ENCODE measurements at regions not wholly inside any gene's neighbourhood (a gene's known extent, or its start where the extent isn't known, plus 50 kb on each side); places are given as distances from the start of the nearest gene placed in this dataset.
A peak's percentile ranks its signal among the peaks of the same experiment; 100 is the strongest.
"Not testable (repeated sequence)": the region's sequence is repeated elsewhere in the genome, so short reads cannot be mapped to it uniquely, and the experiment has no call there.

- no peak for DNase-seq (ENCODE audit: low read depth)
Measured at GRCh38 chr12:94862421-94862820, 141.1 kb downstream of the NDUFA12 start.

- DNase-seq (ENCODE audit: low read depth): no peak
Measured at GRCh38 chr12:94856324-94856723, 147.2 kb downstream of the NDUFA12 start.

- peak; percentile 93 for DNase-seq (ENCODE audit: low read depth)
Measured at GRCh38 chr12:94855853-94856252, 147.6 kb downstream of the NDUFA12 start.

- DNase-seq (ENCODE audit: low read depth): no peak
Measured at GRCh38 chr12:94851396-94852028, 152.0 kb downstream of the NDUFA12 start.

- no peak for DNase-seq (ENCODE audit: low read depth)
Measured at GRCh38 chr12:94849411-94849976, 154.0 kb downstream of the NDUFA12 start.

GRCh38 chr12:94848966-94849365 is 154.5 kb downstream of the NDUFA12 start:
- no peak for DNase-seq (ENCODE audit: low read depth)

- no peak for DNase-seq (ENCODE audit: low read depth)
Measured at GRCh38 chr12:94845110-94845509, 158.4 kb downstream of the NDUFA12 start.

- DNase-seq (ENCODE audit: low read depth): no peak
Measured at GRCh38 chr12:94844452-94844851, 159.0 kb downstream of the NDUFA12 start.

GRCh38 chr12:94841904-94842610 is 161.4 kb downstream of the NDUFA12 start:
- DNase-seq (ENCODE audit: low read depth): no peak

GRCh38 chr12:94841177-94841576 is 162.3 kb downstream of the NDUFA12 start:
- DNase-seq (ENCODE audit: low read depth): no peak

- DNase-seq (ENCODE audit: low read depth): no peak
Measured at GRCh38 chr12:94839347-94839746, 164.2 kb downstream of the NDUFA12 start.

GRCh38 chr12:94836952-94837670 is 166.4 kb downstream of the NDUFA12 start:
- not testable (repeated sequence) for DNase-seq (ENCODE audit: low read depth)

- no peak for DNase-seq (ENCODE audit: low read depth)
Measured at GRCh38 chr12:94834036-94834625, 169.4 kb downstream of the NDUFA12 start.

GRCh38 chr12:94832780-94833681 is 170.5 kb downstream of the NDUFA12 start:
- DNase-seq (ENCODE audit: low read depth): no peak

GRCh38 chr12:94832105-94832504 is 171.4 kb downstream of the NDUFA12 start:
- DNase-seq (ENCODE audit: low read depth): no peak

GRCh38 chr12:94831081-94831751 is 172.3 kb downstream of the NDUFA12 start:
- no peak for DNase-seq (ENCODE audit: low read depth)

- DNase-seq (ENCODE audit: low read depth): no peak
Measured at GRCh38 chr12:94829552-94829951, 173.9 kb downstream of the NDUFA12 start.

GRCh38 chr12:94819011-94819410 is 168.7 kb upstream of the TMCC3 start:
- DNase-seq (ENCODE audit: low read depth): no peak

- no peak for DNase-seq (ENCODE audit: low read depth)
Measured at GRCh38 chr12:94817695-94818075, 167.3 kb upstream of the TMCC3 start.

GRCh38 chr12:94817201-94817600 is 166.8 kb upstream of the TMCC3 start:
- not testable (repeated sequence) for DNase-seq (ENCODE audit: low read depth)

GRCh38 chr12:94816746-94817145 is 166.4 kb upstream of the TMCC3 start:
- not testable (repeated sequence) for DNase-seq (ENCODE audit: low read depth)
